ENCODE measurements at regions not wholly inside any gene's neighbourhood (a gene's known extent, or its start where the extent isn't known, plus 50 kb on each side); places are given as distances from the start of the nearest gene placed in this dataset.
"Not testable (repeated sequence)": the region's sequence is repeated elsewhere in the genome, so short reads cannot be mapped to it uniquely, and the experiment has no call there.

GRCh38 chr2:150127346-150127990 is 360.0 kb downstream of the RND3 start:
- Mint-ChIP-seq H3K36me3 (ENCODE audit: low read depth) (no peaks in the 10 kb centered on the region), H3K4me1 (ENCODE audit: low read depth) (no peaks in the 10 kb centered on the region), H3K4me3 (no peak overlapping the region), H3K27me3 (ENCODE audit: low read depth) (no peaks in the 10 kb centered on the region), H3K9me3 (ENCODE audit: insufficient read depth) (no peaks in the 10 kb centered on the region), H3K27ac (no peak overlapping the region)
- CTCF ChIA-PET: interaction anchor here (0.6 kb wide), 1 partner anchor 1869 kb away, joined by 4 read pairs; no protein-coding TSS in a partner anchor
- POLR2A ChIA-PET: no interaction called here
- DNase-seq (no peak), ATAC-seq (no peak)

- CTCF ChIA-PET: interaction anchor here (0.6 kb wide), 1 partner anchor 1869 kb away, joined by 4 read pairs; no protein-coding TSS in a partner anchor
- H3K27me3 Mint-ChIP-seq (ENCODE audit: low read depth): no peaks in the 10 kb centered on the region
- ATAC-seq: no peak
- no peaks in the 10 kb centered on the region for H3K36me3 Mint-ChIP-seq (ENCODE audit: low read depth)
- DNase-seq: no peak
- no peak overlapping the region for H3K27ac Mint-ChIP-seq
- no peaks in the 10 kb centered on the region for H3K4me1 Mint-ChIP-seq (ENCODE audit: low read depth)
- H3K4me3 Mint-ChIP-seq: no peak overlapping the region
- POLR2A ChIA-PET: no interaction called here
- H3K9me3 Mint-ChIP-seq (ENCODE audit: insufficient read depth): no peaks in the 10 kb centered on the region
These were observed 360.6 kb downstream of the RND3 start for GRCh38 chr2:150126839-150127238.

- no peaks in the 10 kb centered on the region for H3K27me3 Mint-ChIP-seq (ENCODE audit: low read depth)
- POLR2A ChIA-PET: no interaction called here
- no peak overlapping the region for H3K27ac Mint-ChIP-seq
- no peak overlapping the region for H3K4me3 Mint-ChIP-seq
- no peaks in the 10 kb centered on the region for H3K4me1 Mint-ChIP-seq (ENCODE audit: low read depth)
- CTCF ChIA-PET: no interaction called here
- no peaks in the 10 kb centered on the region for H3K36me3 Mint-ChIP-seq (ENCODE audit: low read depth)
- H3K9me3 Mint-ChIP-seq (ENCODE audit: insufficient read depth): no peaks in the 10 kb centered on the region
- ATAC-seq (no peak), DNase-seq (no peak)
These were observed 361.2 kb downstream of the RND3 start for GRCh38 chr2:150126143-150126740.

GRCh38 chr2:150125708-150126107 is 361.8 kb downstream of the RND3 start:
- Mint-ChIP-seq H3K9me3 (ENCODE audit: insufficient read depth) (no peaks in the 10 kb centered on the region), H3K4me3 (no peak overlapping the region), H3K27me3 (ENCODE audit: low read depth) (no peaks in the 10 kb centered on the region), H3K36me3 (ENCODE audit: low read depth) (no peaks in the 10 kb centered on the region), H3K27ac (no peak overlapping the region), H3K4me1 (ENCODE audit: low read depth) (no peaks in the 10 kb centered on the region)
- DNase-seq (no peak), ATAC-seq (no peak)
- POLR2A ChIA-PET: no interaction called here
- CTCF ChIA-PET: no interaction called here

- no peak for DNase-seq
- Mint-ChIP-seq H3K27ac (no peak overlapping the region), H3K9me3 (ENCODE audit: insufficient read depth) (no peaks in the 10 kb centered on the region), H3K4me3 (no peak overlapping the region), H3K27me3 (ENCODE audit: low read depth) (no peaks in the 10 kb centered on the region), H3K36me3 (ENCODE audit: low read depth) (no peaks in the 10 kb centered on the region), H3K4me1 (ENCODE audit: low read depth) (no peaks in the 10 kb centered on the region)
- ATAC-seq: no peak
- ChIA-PET CTCF (no interaction called here), POLR2A (no interaction called here)
These were observed 362.3 kb downstream of the RND3 start for GRCh38 chr2:150125188-150125587.

GRCh38 chr2:150124739-150125138 is 362.7 kb downstream of the RND3 start:
- no peaks in the 10 kb centered on the region for H3K9me3 Mint-ChIP-seq (ENCODE audit: insufficient read depth)
- ChIA-PET CTCF (no interaction called here), POLR2A (no interaction called here)
- H3K36me3 Mint-ChIP-seq (ENCODE audit: low read depth): no peaks in the 10 kb centered on the region
- no peak overlapping the region for H3K27ac Mint-ChIP-seq
- no peaks in the 10 kb centered on the region for H3K27me3 Mint-ChIP-seq (ENCODE audit: low read depth)
- no peaks in the 10 kb centered on the region for H3K4me1 Mint-ChIP-seq (ENCODE audit: low read depth)
- ATAC-seq: no peak
- no peak overlapping the region for H3K4me3 Mint-ChIP-seq
- DNase-seq: no peak

GRCh38 chr2:150122871-150123613 is 364.4 kb downstream of the RND3 start:
- CTCF ChIA-PET: no interaction called here
- Mint-ChIP-seq H3K4me1 (ENCODE audit: low read depth) (no peaks in the 10 kb centered on the region), H3K27me3 (ENCODE audit: low read depth) (no peaks in the 10 kb centered on the region), H3K36me3 (ENCODE audit: low read depth) (no peaks in the 10 kb centered on the region), H3K27ac (no peak overlapping the region), H3K9me3 (ENCODE audit: insufficient read depth) (no peaks in the 10 kb centered on the region), H3K4me3 (no peak overlapping the region)
- POLR2A ChIA-PET: no interaction called here
- DNase-seq (no peak), ATAC-seq (no peak)

GRCh38 chr2:150122156-150122555 is 365.3 kb downstream of the RND3 start:
- CTCF ChIA-PET: no interaction called here
- ATAC-seq (no peak), DNase-seq (no peak)
- no peaks in the 10 kb centered on the region for H3K9me3 Mint-ChIP-seq (ENCODE audit: insufficient read depth)
- H3K4me1 Mint-ChIP-seq (ENCODE audit: low read depth): no peaks in the 10 kb centered on the region
- H3K27ac Mint-ChIP-seq: no peak overlapping the region
- H3K36me3 Mint-ChIP-seq (ENCODE audit: low read depth): no peaks in the 10 kb centered on the region
- H3K4me3 Mint-ChIP-seq: no peak overlapping the region
- no peaks in the 10 kb centered on the region for H3K27me3 Mint-ChIP-seq (ENCODE audit: low read depth)
- POLR2A ChIA-PET: no interaction called here

- no peak overlapping the region for H3K27ac Mint-ChIP-seq
- no peaks in the 10 kb centered on the region for H3K36me3 Mint-ChIP-seq (ENCODE audit: low read depth)
- POLR2A ChIA-PET: no interaction called here
- H3K9me3 Mint-ChIP-seq (ENCODE audit: insufficient read depth): no peaks in the 10 kb centered on the region
- H3K4me1 Mint-ChIP-seq (ENCODE audit: low read depth): no peaks in the 10 kb centered on the region
- ATAC-seq: no peak
- H3K4me3 Mint-ChIP-seq: no peak overlapping the region
- CTCF ChIA-PET: no interaction called here
- no peaks in the 10 kb centered on the region for H3K27me3 Mint-ChIP-seq (ENCODE audit: low read depth)
- DNase-seq: no peak
These were observed 367.0 kb downstream of the RND3 start for GRCh38 chr2:150120326-150120955.

- ChIA-PET POLR2A (no interaction called here), CTCF (no interaction called here)
- no peak overlapping the region for H3K4me3 Mint-ChIP-seq
- no peaks in the 10 kb centered on the region for H3K36me3 Mint-ChIP-seq (ENCODE audit: low read depth)
- ATAC-seq (no peak), DNase-seq (no peak)
- H3K27me3 Mint-ChIP-seq (ENCODE audit: low read depth): no peaks in the 10 kb centered on the region
- H3K4me1 Mint-ChIP-seq (ENCODE audit: low read depth): no peaks in the 10 kb centered on the region
- no peak overlapping the region for H3K27ac Mint-ChIP-seq
- no peaks in the 10 kb centered on the region for H3K9me3 Mint-ChIP-seq (ENCODE audit: insufficient read depth)
These were observed 367.6 kb downstream of the RND3 start for GRCh38 chr2:150119819-150120218.

- H3K4me1 Mint-ChIP-seq (ENCODE audit: low read depth): not testable (repeated sequence)
These were observed 373.4 kb downstream of the RND3 start for GRCh38 chr2:150114089-150114488.

GRCh38 chr2:150110548-150110947 is 376.9 kb downstream of the RND3 start:
- POLR2A ChIA-PET: no interaction called here
- Mint-ChIP-seq H3K36me3 (ENCODE audit: low read depth) (no peaks in the 10 kb centered on the region), H3K27ac (no peak overlapping the region), H3K4me1 (ENCODE audit: low read depth) (no peaks in the 10 kb centered on the region), H3K4me3 (no peak overlapping the region), H3K9me3 (ENCODE audit: insufficient read depth) (no peaks in the 10 kb centered on the region), H3K27me3 (ENCODE audit: low read depth) (no peaks in the 10 kb centered on the region)
- DNase-seq (no peak), ATAC-seq (no peak)
- CTCF ChIA-PET: no interaction called here

More at GRCh38 chr2:150114089-150114488, 373.4 kb downstream of the RND3 start:
- H3K27me3 Mint-ChIP-seq (ENCODE audit: low read depth); DNase-seq; H3K36me3 Mint-ChIP-seq (ENCODE audit: low read depth); H3K9me3 Mint-ChIP-seq (ENCODE audit: insufficient read depth); ATAC-seq; H3K27ac Mint-ChIP-seq; H3K4me3 Mint-ChIP-seq; CTCF ChIA-PET; POLR2A ChIA-PET: not testable (repeated sequence)
